Keratinocyte (primary cell): ENCODE measurements at regions not wholly inside any gene's neighbourhood (a gene's known extent, or its start where the extent isn't known, plus 50 kb on each side); places are given as distances from the start of the nearest gene placed in this dataset.

ENCODE experiments used
- DNase-seq: peaks from one replicate; pipeline ENCODE4 v3.0.0-alpha.2; 2011; ENCODE audit warnings: low read depth, missing footprints, low spot score
- FAIRE-seq: peaks from 2 replicates; lab custom pipeline; 2011; peaks lifted over from hg19 to GRCh38; lab: Jason Lieb, UNC
- H2AFZ ChIP-seq: 2 replicates; pipeline ENCODE4 v1.6.0; 2012; ENCODE audit warnings: low read length, control low read depth, inconsistent platforms; ENCODE audit not compliant: control insufficient read depth
- H3K27ac ChIP-seq: 2 replicates; pipeline ENCODE4 v1.5.1; 2011; ENCODE audit warnings: low read length; ENCODE audit not compliant: control insufficient read depth, insufficient read depth
- H3K27me3 ChIP-seq: 3 replicates; pipeline ENCODE4 v1.6.0; 2011; ENCODE audit warnings: low read length; ENCODE audit not compliant: control insufficient read depth, insufficient read depth; ENCODE audit errors: extremely low read depth
- H3K36me3 ChIP-seq, 2 experiments: 2 replicates in 1 of 2; 3 replicates in 1 of 2; pipeline ENCODE4 v1.5.1; 2011; ENCODE audit warnings: low read length in 2 of 2, mild to moderate bottlenecking in 1 of 2; ENCODE audit not compliant: control insufficient read depth in 2 of 2, insufficient read depth in 2 of 2; ENCODE audit errors: extremely low read depth in 1 of 2
- H3K4me1 ChIP-seq: 3 replicates; pipeline ENCODE4 v1.5.1; 2011; ENCODE audit warnings: low read length; ENCODE audit not compliant: control insufficient read depth, insufficient read depth; ENCODE audit errors: extremely low read depth
- H3K4me2 ChIP-seq: 3 replicates; pipeline ENCODE4 v1.6.0; 2011; ENCODE audit warnings: low read depth, low read length; ENCODE audit not compliant: control insufficient read depth, insufficient read depth; ENCODE audit errors: extremely low read depth
- H3K4me3 ChIP-seq, 3 experiments: fragments of 200-600 bp in 1 of 3; sonication (generic) in 1 of 3; 2 replicates in 2 of 3; 3 replicates in 1 of 3; pipeline ENCODE4 v1.5.1; 2011 to 2016; ENCODE audit warnings: low read length in 3 of 3, mild to moderate bottlenecking in 3 of 3, control low read depth in 2 of 3, inconsistent platforms in 1 of 3, low read depth in 1 of 3, mixed read lengths in 1 of 3, mixed run types in 1 of 3, moderate library complexity in 1 of 3; ENCODE audit not compliant: control insufficient read depth in 2 of 3, insufficient read depth in 2 of 3; ENCODE audit errors: extremely low read depth in 1 of 3
- H3K79me2 ChIP-seq: 2 replicates; pipeline ENCODE4 v1.6.0; 2012; ENCODE audit warnings: low read length; ENCODE audit not compliant: control insufficient read depth, insufficient read depth
- H3K9ac ChIP-seq: 3 replicates; pipeline ENCODE4 v1.6.0; 2011; ENCODE audit warnings: low read length; ENCODE audit not compliant: control insufficient read depth, insufficient read depth; ENCODE audit errors: extremely low read depth
- H3K9me1 ChIP-seq: 3 replicates; pipeline ENCODE4 v1.6.0; 2011; ENCODE audit warnings: low read length; ENCODE audit not compliant: control insufficient read depth, insufficient read depth; ENCODE audit errors: extremely low read depth
- H3K9me3 ChIP-seq: 2 replicates; pipeline ENCODE4 v1.5.1; 2012; ENCODE audit warnings: low read depth, low read length; ENCODE audit not compliant: control insufficient read depth
- H4K20me1 ChIP-seq: 3 replicates; pipeline ENCODE4 v1.6.0; 2011; ENCODE audit warnings: low read length; ENCODE audit not compliant: control insufficient read depth, insufficient read depth; ENCODE audit errors: extremely low read depth
- EZH2 ChIP-seq: IDR thresholded peaks from one replicate; pipeline ENCODE4 v1.6.1; 2012; ENCODE audit warnings: inconsistent platforms, mild to moderate bottlenecking, low read length, moderate library complexity
- dilution Hi-C: fragments of 300-500 bp; cut with MboI; formaldehyde crosslinking; loops from one replicate; pipeline ENCODE4 v1.7.0; 2020; ENCODE audit warnings: low sequenced_read_pairs; ENCODE audit not compliant: extremely low pct_ligation_motif_present
- TF ChIP-seq, protein P1 (sequence below), 3 experiments: IDR thresholded peaks in 1 of 3; conservative IDR thresholded peaks in 1 of 3; optimal IDR thresholded peaks in 1 of 3; 2 replicates in 2 of 3; 3 replicates in 1 of 3; pipeline versions ENCODE3 to v1.5.1; 2011; ENCODE audit warnings: low read length in 3 of 3, mild to moderate bottlenecking in 3 of 3, moderate library complexity in 2 of 3, control low read depth in 1 of 3, inconsistent platforms in 1 of 3; ENCODE audit not compliant: insufficient read depth in 2 of 3; ENCODE audit errors: extremely low read depth in 1 of 3

GRCh38 chrX:125954236-125954635 lies 211.9 kb downstream of the DCAF12L2 start:
- no peak for DNase-seq
- H3K27me3 ChIP-seq, result no peaks in the 10 kb centered on the region
- H3K9ac ChIP-seq, result no peak overlapping the region
- no peak overlapping the region for H3K4me3 ChIP-seq
- TF ChIP-seq, protein P1, sequence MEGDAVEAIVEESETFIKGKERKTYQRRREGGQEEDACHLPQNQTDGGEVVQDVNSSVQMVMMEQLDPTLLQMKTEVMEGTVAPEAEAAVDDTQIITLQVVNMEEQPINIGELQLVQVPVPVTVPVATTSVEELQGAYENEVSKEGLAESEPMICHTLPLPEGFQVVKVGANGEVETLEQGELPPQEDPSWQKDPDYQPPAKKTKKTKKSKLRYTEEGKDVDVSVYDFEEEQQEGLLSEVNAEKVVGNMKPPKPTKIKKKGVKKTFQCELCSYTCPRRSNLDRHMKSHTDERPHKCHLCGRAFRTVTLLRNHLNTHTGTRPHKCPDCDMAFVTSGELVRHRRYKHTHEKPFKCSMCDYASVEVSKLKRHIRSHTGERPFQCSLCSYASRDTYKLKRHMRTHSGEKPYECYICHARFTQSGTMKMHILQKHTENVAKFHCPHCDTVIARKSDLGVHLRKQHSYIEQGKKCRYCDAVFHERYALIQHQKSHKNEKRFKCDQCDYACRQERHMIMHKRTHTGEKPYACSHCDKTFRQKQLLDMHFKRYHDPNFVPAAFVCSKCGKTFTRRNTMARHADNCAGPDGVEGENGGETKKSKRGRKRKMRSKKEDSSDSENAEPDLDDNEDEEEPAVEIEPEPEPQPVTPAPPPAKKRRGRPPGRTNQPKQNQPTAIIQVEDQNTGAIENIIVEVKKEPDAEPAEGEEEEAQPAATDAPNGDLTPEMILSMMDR (optimal IDR thresholded peaks at IDR 0.05 in 1 of 3, IDR thresholded peaks at IDR 0.05 in 1 of 3, conservative IDR thresholded peaks at IDR 0.05 in 1 of 3; ENCODE audit: extremely low read depth in 1 of 3, insufficient read depth in 2 of 3, low read length in 3 of 3), result no peak
- TF ChIP-seq EZH2, result no peak
- no peaks in the 10 kb centered on the region for H3K79me2 ChIP-seq
- no peak for FAIRE-seq
- H3K9me3 ChIP-seq, result no peaks in the 10 kb centered on the region
- no peaks in the 10 kb centered on the region for H3K4me1 ChIP-seq
- H4K20me1 ChIP-seq, result no peaks in the 10 kb centered on the region
- dilution Hi-C loops, result no loop called here
- H3K36me3 ChIP-seq, result no peaks in the 10 kb centered on the region
- no peaks in the 10 kb centered on the region for H3K9me1 ChIP-seq
- no peak overlapping the region for H3K27ac ChIP-seq
- no peak overlapping the region for H2AFZ ChIP-seq
- H3K4me2 ChIP-seq, result no peak overlapping the region

- no peaks in the 10 kb centered on the region for H3K36me3 ChIP-seq
- H3K9me1 ChIP-seq, result no peaks in the 10 kb centered on the region
- no peaks in the 10 kb centered on the region for H3K27me3 ChIP-seq
- no peak overlapping the region for H3K27ac ChIP-seq
- FAIRE-seq, result no peak
- no peak overlapping the region for H3K4me2 ChIP-seq
- H3K4me3 ChIP-seq, result no peak overlapping the region
- dilution Hi-C loops, result no loop called here
- no peak for TF ChIP-seq EZH2
- TF ChIP-seq, protein P1 (optimal IDR thresholded peaks at IDR 0.05 in 1 of 3, IDR thresholded peaks at IDR 0.05 in 1 of 3, conservative IDR thresholded peaks at IDR 0.05 in 1 of 3; ENCODE audit: extremely low read depth in 1 of 3, insufficient read depth in 2 of 3, low read length in 3 of 3), result no peak
- H2AFZ ChIP-seq, result no peak overlapping the region
- H3K79me2 ChIP-seq, result no peaks in the 10 kb centered on the region
- H3K4me1 ChIP-seq, result no peaks in the 10 kb centered on the region
- H3K9ac ChIP-seq, result no peak overlapping the region
- no peaks in the 10 kb centered on the region for H3K9me3 ChIP-seq
- no peaks in the 10 kb centered on the region for H4K20me1 ChIP-seq
- no peak for DNase-seq
These were observed 188.2 kb downstream of the DCAF12L2 start for GRCh38 chrX:125977851-125978250.
